ENCODE measurements at regions not wholly inside any gene's neighbourhood (a gene's known extent, or its start where the extent isn't known, plus 50 kb on each side); places are given as distances from the start of the nearest gene placed in this dataset.
"Not testable (repeated sequence)": the region's sequence is repeated elsewhere in the genome, so short reads cannot be mapped to it uniquely, and the experiment has no call there.

- no peaks in the 10 kb centered on the region for H3K4me1 ChIP-seq (ENCODE audit: control insufficient read depth in 5 of 5, insufficient read depth in 5 of 5, low read length in 5 of 5)
- no peak overlapping the region for H3K9ac ChIP-seq (ENCODE audit: low read length in 5 of 5)
- H3K27me3 ChIP-seq (ENCODE audit: control insufficient read depth in 5 of 5, insufficient read depth in 4 of 5, low read length in 5 of 5), result no peaks in the 10 kb centered on the region
- H3K36me3 ChIP-seq (ENCODE audit: control insufficient read depth in 5 of 5, insufficient read depth in 5 of 5, low read length in 5 of 5), result no peaks in the 10 kb centered on the region
- no peak overlapping the region for H3K4me3 ChIP-seq (ENCODE audit: low read depth in 1 of 5, low read length in 5 of 5)
- H3K9me3 ChIP-seq (ENCODE audit: control insufficient read depth in 5 of 5, low read length in 5 of 5), result peaks cover 0 to 10% (median 5%) of the 10 kb centered on the region in 5 donors
- H3K27ac ChIP-seq (ENCODE audit: low read depth, low read length), result no peak overlapping the region
Observed at GRCh38 chr7:51587604-51588003, 271.0 kb upstream of the COBL start.

GRCh38 chr7:51577390-51577789 is 260.8 kb upstream of the COBL start:
- Histone ChIP-seq H3K27me3 (ENCODE audit: control insufficient read depth in 5 of 5, insufficient read depth in 4 of 5, low read length in 5 of 5) (no peaks in the 10 kb centered on the region), H3K4me3 (ENCODE audit: low read depth in 1 of 5, low read length in 5 of 5) (no peak overlapping the region), H3K36me3 (ENCODE audit: control insufficient read depth in 5 of 5, insufficient read depth in 5 of 5, low read length in 5 of 5) (no peaks in the 10 kb centered on the region)

GRCh38 chr7:51569581-51569980 is 253.0 kb upstream of the COBL start:
- H3K4me3 ChIP-seq (ENCODE audit: low read depth in 1 of 5, low read length in 5 of 5), result no peak overlapping the region
- no peaks in the 10 kb centered on the region for H3K36me3 ChIP-seq (ENCODE audit: control insufficient read depth in 5 of 5, insufficient read depth in 5 of 5, low read length in 5 of 5)
- H3K9ac ChIP-seq (ENCODE audit: low read length in 5 of 5), result no peak overlapping the region
- peaks cover 0 to 7% (median 0%) of the 10 kb centered on the region in 5 donors for H3K9me3 ChIP-seq (ENCODE audit: control insufficient read depth in 5 of 5, low read length in 5 of 5)
- H3K27me3 ChIP-seq (ENCODE audit: control insufficient read depth in 5 of 5, insufficient read depth in 4 of 5, low read length in 5 of 5), result no peaks in the 10 kb centered on the region
- H3K4me1 ChIP-seq (ENCODE audit: control insufficient read depth in 5 of 5, insufficient read depth in 5 of 5, low read length in 5 of 5), result no peaks in the 10 kb centered on the region
- no peak overlapping the region for H3K27ac ChIP-seq (ENCODE audit: low read depth, low read length)

More at GRCh38 chr7:51577390-51577789, 260.8 kb upstream of the COBL start:
- Histone ChIP-seq H3K9ac (ENCODE audit: low read length in 5 of 5) (no peak overlapping the region), H3K27ac (ENCODE audit: low read depth, low read length) (no peak overlapping the region), H3K9me3 (ENCODE audit: control insufficient read depth in 5 of 5, low read length in 5 of 5) (peaks cover 0 to 4% (median 0%) of the 10 kb centered on the region in 5 donors), H3K4me1 (ENCODE audit: control insufficient read depth in 5 of 5, insufficient read depth in 5 of 5, low read length in 5 of 5) (no peaks in the 10 kb centered on the region)

GRCh38 chr7:51569176-51569575 is 252.6 kb upstream of the COBL start:
- Histone ChIP-seq H3K9me3 (ENCODE audit: control insufficient read depth in 5 of 5, low read length in 5 of 5) (peaks cover 0 to 7% (median 0%) of the 10 kb centered on the region in 5 donors), H3K9ac (ENCODE audit: low read length in 5 of 5) (no peak overlapping the region), H3K27ac (ENCODE audit: low read depth, low read length) (no peak overlapping the region), H3K36me3 (ENCODE audit: control insufficient read depth in 5 of 5, insufficient read depth in 5 of 5, low read length in 5 of 5) (no peaks in the 10 kb centered on the region), H3K27me3 (ENCODE audit: control insufficient read depth in 5 of 5, insufficient read depth in 4 of 5, low read length in 5 of 5) (no peaks in the 10 kb centered on the region), H3K4me3 (ENCODE audit: low read depth in 1 of 5, low read length in 5 of 5) (no peak overlapping the region), H3K4me1 (ENCODE audit: control insufficient read depth in 5 of 5, insufficient read depth in 5 of 5, low read length in 5 of 5) (no peaks in the 10 kb centered on the region)

GRCh38 chr7:51551070-51551469 is 234.5 kb upstream of the COBL start:
- no peaks in the 10 kb centered on the region for H3K36me3 ChIP-seq (ENCODE audit: control insufficient read depth in 5 of 5, insufficient read depth in 5 of 5, low read length in 5 of 5)
- peaks cover 0 to 23% (median 0%) of the 10 kb centered on the region in 5 donors for H3K9me3 ChIP-seq (ENCODE audit: control insufficient read depth in 5 of 5, low read length in 5 of 5)
- H3K27ac ChIP-seq (ENCODE audit: low read depth, low read length), result no peak overlapping the region
- no peak overlapping the region for H3K4me3 ChIP-seq (ENCODE audit: low read depth in 1 of 5, low read length in 5 of 5)
- H3K9ac ChIP-seq (ENCODE audit: low read length in 5 of 5), result no peak overlapping the region
- H3K27me3 ChIP-seq (ENCODE audit: control insufficient read depth in 5 of 5, insufficient read depth in 4 of 5, low read length in 5 of 5), result no peaks in the 10 kb centered on the region
- H3K4me1 ChIP-seq (ENCODE audit: control insufficient read depth in 5 of 5, insufficient read depth in 5 of 5, low read length in 5 of 5), result no peaks in the 10 kb centered on the region

GRCh38 chr7:51545131-51545530 is 228.5 kb upstream of the COBL start:
- H3K9me3 ChIP-seq (ENCODE audit: control insufficient read depth in 5 of 5, low read length in 5 of 5), result peaks cover 0 to 17% (median 0%) of the 10 kb centered on the region in 5 donors
- H3K4me3 ChIP-seq (ENCODE audit: low read depth in 1 of 5, low read length in 5 of 5), result no peak overlapping the region
- no peaks in the 10 kb centered on the region for H3K4me1 ChIP-seq (ENCODE audit: control insufficient read depth in 5 of 5, insufficient read depth in 5 of 5, low read length in 5 of 5)
- no peak overlapping the region for H3K27ac ChIP-seq (ENCODE audit: low read depth, low read length)
- no peak overlapping the region for H3K9ac ChIP-seq (ENCODE audit: low read length in 5 of 5)
- no peaks in the 10 kb centered on the region for H3K36me3 ChIP-seq (ENCODE audit: control insufficient read depth in 5 of 5, insufficient read depth in 5 of 5, low read length in 5 of 5)
- H3K27me3 ChIP-seq (ENCODE audit: control insufficient read depth in 5 of 5, insufficient read depth in 4 of 5, low read length in 5 of 5), result no peaks in the 10 kb centered on the region

GRCh38 chr7:51543801-51544553 is 227.4 kb upstream of the COBL start:
- H3K27ac ChIP-seq (ENCODE audit: low read depth, low read length), result no peak overlapping the region
- no peak overlapping the region for H3K4me3 ChIP-seq (ENCODE audit: low read depth in 1 of 5, low read length in 5 of 5)
- no peaks in the 10 kb centered on the region for H3K27me3 ChIP-seq (ENCODE audit: control insufficient read depth in 5 of 5, insufficient read depth in 4 of 5, low read length in 5 of 5)
- no peaks in the 10 kb centered on the region for H3K36me3 ChIP-seq (ENCODE audit: control insufficient read depth in 5 of 5, insufficient read depth in 5 of 5, low read length in 5 of 5)
- H3K9me3 ChIP-seq (ENCODE audit: control insufficient read depth in 5 of 5, low read length in 5 of 5), result peaks cover 0 to 21% (median under 1%) of the 10 kb centered on the region in 5 donors
- no peak overlapping the region for H3K9ac ChIP-seq (ENCODE audit: low read length in 5 of 5)
- H3K4me1 ChIP-seq (ENCODE audit: control insufficient read depth in 5 of 5, insufficient read depth in 5 of 5, low read length in 5 of 5), result no peaks in the 10 kb centered on the region

GRCh38 chr7:51540906-51541305 is 224.3 kb upstream of the COBL start:
- peaks cover 0 to 22% (median 8%) of the 10 kb centered on the region in 5 donors for H3K9me3 ChIP-seq (ENCODE audit: control insufficient read depth in 5 of 5, low read length in 5 of 5)
- H3K27me3 ChIP-seq (ENCODE audit: control insufficient read depth in 5 of 5, insufficient read depth in 4 of 5, low read length in 5 of 5); H3K36me3 ChIP-seq (ENCODE audit: control insufficient read depth in 5 of 5, insufficient read depth in 5 of 5, low read length in 5 of 5); H3K27ac ChIP-seq (ENCODE audit: low read depth, low read length); H3K4me1 ChIP-seq (ENCODE audit: control insufficient read depth in 5 of 5, insufficient read depth in 5 of 5, low read length in 5 of 5); H3K9ac ChIP-seq (ENCODE audit: low read length in 5 of 5); H3K4me3 ChIP-seq (ENCODE audit: low read depth in 1 of 5, low read length in 5 of 5): not testable (repeated sequence)

GRCh38 chr7:51539840-51540239 is 223.2 kb upstream of the COBL start:
- no peaks in the 10 kb centered on the region for H3K27me3 ChIP-seq (ENCODE audit: control insufficient read depth in 5 of 5, insufficient read depth in 4 of 5, low read length in 5 of 5)
- no peak overlapping the region for H3K27ac ChIP-seq (ENCODE audit: low read depth, low read length)
- H3K9ac ChIP-seq (ENCODE audit: low read length in 5 of 5), result no peak overlapping the region
- H3K4me3 ChIP-seq (ENCODE audit: low read depth in 1 of 5, low read length in 5 of 5), result no peak overlapping the region
- H3K9me3 ChIP-seq (ENCODE audit: control insufficient read depth in 5 of 5, low read length in 5 of 5), result peaks cover 0 to 24% (median 9%) of the 10 kb centered on the region in 5 donors
- H3K4me1 ChIP-seq (ENCODE audit: control insufficient read depth in 5 of 5, insufficient read depth in 5 of 5, low read length in 5 of 5), result no peaks in the 10 kb centered on the region
- no peaks in the 10 kb centered on the region for H3K36me3 ChIP-seq (ENCODE audit: control insufficient read depth in 5 of 5, insufficient read depth in 5 of 5, low read length in 5 of 5)

GRCh38 chr7:51528172-51528571 is 211.6 kb upstream of the COBL start:
- Histone ChIP-seq H3K4me3 (ENCODE audit: low read depth in 1 of 5, low read length in 5 of 5) (no peak overlapping the region), H3K9ac (ENCODE audit: low read length in 5 of 5) (no peak overlapping the region), H3K36me3 (ENCODE audit: control insufficient read depth in 5 of 5, insufficient read depth in 5 of 5, low read length in 5 of 5) (no peaks in the 10 kb centered on the region), H3K9me3 (ENCODE audit: control insufficient read depth in 5 of 5, low read length in 5 of 5) (peaks cover 0 to 3% (median 0%) of the 10 kb centered on the region in 5 donors), H3K4me1 (ENCODE audit: control insufficient read depth in 5 of 5, insufficient read depth in 5 of 5, low read length in 5 of 5) (no peaks in the 10 kb centered on the region), H3K27ac (ENCODE audit: low read depth, low read length) (no peak overlapping the region), H3K27me3 (ENCODE audit: control insufficient read depth in 5 of 5, insufficient read depth in 4 of 5, low read length in 5 of 5) (no peaks in the 10 kb centered on the region)

Measured in subcutaneous abdominal adipose tissue (tissue), 5 donors.